ENCODE measurements at regions not wholly inside any gene's neighbourhood (a gene's known extent, or its start where the extent isn't known, plus 50 kb on each side); places are given as distances from the start of the nearest gene placed in this dataset.

- TF ChIP-seq CTCF (IDR thresholded peaks at IDR 0.05) = no peak
- no peak for TF ChIP-seq POLR2A (IDR thresholded peaks at IDR 0.05)
- no peak for TF ChIP-seq POLR2AphosphoS5 (IDR thresholded peaks at IDR 0.05)
- no peak for TF ChIP-seq EP300 (IDR thresholded peaks at IDR 0.05)
Measured at GRCh38 chr4:67207941-67208441, 337.3 kb downstream of the CENPC start.
